ENCODE measurements at regions not wholly inside any gene's neighbourhood (a gene's known extent, or its start where the extent isn't known, plus 50 kb on each side); places are given as distances from the start of the nearest gene placed in this dataset.
A peak's percentile ranks its signal among the peaks of the same experiment; 100 is the strongest.

DNA sequence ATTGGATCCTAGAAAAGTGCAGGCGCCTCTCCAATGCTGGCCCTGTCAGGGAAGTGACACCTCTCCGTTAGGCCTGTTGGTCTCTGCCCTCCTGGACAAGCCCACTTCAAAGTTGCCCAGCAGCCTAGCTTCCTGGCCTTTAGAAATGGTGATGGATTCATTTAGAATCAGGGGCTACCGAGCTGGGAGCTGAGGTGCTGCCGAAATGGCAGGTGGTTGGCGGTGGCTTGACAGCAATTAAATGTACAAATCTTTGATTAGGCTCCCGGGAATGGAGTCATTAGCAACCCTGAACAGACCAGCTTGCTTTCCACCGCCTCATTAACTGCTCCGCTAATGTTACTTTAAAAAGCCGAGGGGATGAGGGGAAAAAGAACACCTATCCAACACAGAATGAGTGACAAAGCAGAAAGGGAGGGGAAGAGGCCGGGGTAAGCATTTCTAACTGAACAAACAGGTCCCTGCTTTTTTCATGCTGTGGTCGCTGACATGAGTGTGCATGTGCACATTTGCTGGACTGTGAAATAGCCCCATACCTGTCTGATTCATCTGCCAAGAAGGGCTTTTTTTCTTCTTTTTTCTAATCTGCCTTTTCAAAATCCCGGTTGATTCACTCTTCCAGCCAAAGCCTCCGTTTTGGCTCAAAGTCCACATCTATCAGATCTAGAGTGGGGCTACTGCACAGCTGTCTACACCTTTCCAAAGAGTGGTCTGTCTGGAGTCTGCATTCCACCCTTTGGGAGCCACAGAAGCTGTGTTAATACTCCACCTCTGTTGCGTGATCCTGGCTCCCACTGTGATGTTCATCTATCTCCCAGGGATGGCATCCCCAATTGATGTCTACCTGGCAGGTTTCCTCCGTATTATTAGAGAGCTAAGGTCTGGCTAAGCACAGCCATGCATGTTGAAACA is 431.9 kb downstream of the COG6 start:
- Histone ChIP-seq H3K27me3 (ENCODE audit: insufficient read depth) (no peaks in the 10 kb centered on the region), H3K27ac (ENCODE audit: low read depth) (no peak overlapping the region), H3K4me1 (ENCODE audit: insufficient read depth) (peaks cover 15% of the 10 kb centered on the region), H3K4me3 (no peak overlapping the region), H3K79me2 (replicated peaks; ENCODE audit: insufficient read depth) (no peaks in the 10 kb centered on the region), H3K9me2 (ENCODE audit: insufficient read depth) (peaks cover 5% of the 10 kb centered on the region; the same call in 1 of the 2 replicates), H4K20me1 (replicated peaks; ENCODE audit: insufficient read depth) (no peaks in the 10 kb centered on the region), H3F3A (replicated peaks; ENCODE audit: low read depth) (no peaks in the 10 kb centered on the region), H2AFZ (peak overlapping the region; percentile 83), H3K4me2 (peak overlapping the region; percentile 55; the same call in 1 of the 2 replicates), H3K36me3 (ENCODE audit: insufficient read depth) (no peaks in the 10 kb centered on the region)
- DNase-seq (ENCODE audit: low spot score) (peak; percentile 46), ATAC-seq (peak; percentile 79)
- no peaks in the 10 kb centered on the region; the same call in 2 of the 3 replicates for H3K9me3 Mint-ChIP-seq
- TF ChIP-seq NANOG (IDR thresholded peaks at IDR 0.05; ENCODE audit: borderline replicate concordance) = no peak
- no peak for TF ChIP-seq STAT1 (IDR thresholded peaks at IDR 0.05; ENCODE audit: unreplicated experiment)
- no peak for TF ChIP-seq EZH2 (IDR thresholded peaks at IDR 0.05; ENCODE audit: low read depth, unreplicated experiment)
- no peak for TF ChIP-seq POLR2AphosphoS5 (IDR thresholded peaks at IDR 0.05; ENCODE audit: low read depth)
- no peak for TF ChIP-seq JUNB (IDR thresholded peaks at IDR 0.05; ENCODE audit: unreplicated experiment)
- no peak for TF ChIP-seq ZNF331 (CRISPR knock-in tag; IDR thresholded peaks at IDR 0.05; ENCODE audit: low read depth)
- TF ChIP-seq, protein P1, sequence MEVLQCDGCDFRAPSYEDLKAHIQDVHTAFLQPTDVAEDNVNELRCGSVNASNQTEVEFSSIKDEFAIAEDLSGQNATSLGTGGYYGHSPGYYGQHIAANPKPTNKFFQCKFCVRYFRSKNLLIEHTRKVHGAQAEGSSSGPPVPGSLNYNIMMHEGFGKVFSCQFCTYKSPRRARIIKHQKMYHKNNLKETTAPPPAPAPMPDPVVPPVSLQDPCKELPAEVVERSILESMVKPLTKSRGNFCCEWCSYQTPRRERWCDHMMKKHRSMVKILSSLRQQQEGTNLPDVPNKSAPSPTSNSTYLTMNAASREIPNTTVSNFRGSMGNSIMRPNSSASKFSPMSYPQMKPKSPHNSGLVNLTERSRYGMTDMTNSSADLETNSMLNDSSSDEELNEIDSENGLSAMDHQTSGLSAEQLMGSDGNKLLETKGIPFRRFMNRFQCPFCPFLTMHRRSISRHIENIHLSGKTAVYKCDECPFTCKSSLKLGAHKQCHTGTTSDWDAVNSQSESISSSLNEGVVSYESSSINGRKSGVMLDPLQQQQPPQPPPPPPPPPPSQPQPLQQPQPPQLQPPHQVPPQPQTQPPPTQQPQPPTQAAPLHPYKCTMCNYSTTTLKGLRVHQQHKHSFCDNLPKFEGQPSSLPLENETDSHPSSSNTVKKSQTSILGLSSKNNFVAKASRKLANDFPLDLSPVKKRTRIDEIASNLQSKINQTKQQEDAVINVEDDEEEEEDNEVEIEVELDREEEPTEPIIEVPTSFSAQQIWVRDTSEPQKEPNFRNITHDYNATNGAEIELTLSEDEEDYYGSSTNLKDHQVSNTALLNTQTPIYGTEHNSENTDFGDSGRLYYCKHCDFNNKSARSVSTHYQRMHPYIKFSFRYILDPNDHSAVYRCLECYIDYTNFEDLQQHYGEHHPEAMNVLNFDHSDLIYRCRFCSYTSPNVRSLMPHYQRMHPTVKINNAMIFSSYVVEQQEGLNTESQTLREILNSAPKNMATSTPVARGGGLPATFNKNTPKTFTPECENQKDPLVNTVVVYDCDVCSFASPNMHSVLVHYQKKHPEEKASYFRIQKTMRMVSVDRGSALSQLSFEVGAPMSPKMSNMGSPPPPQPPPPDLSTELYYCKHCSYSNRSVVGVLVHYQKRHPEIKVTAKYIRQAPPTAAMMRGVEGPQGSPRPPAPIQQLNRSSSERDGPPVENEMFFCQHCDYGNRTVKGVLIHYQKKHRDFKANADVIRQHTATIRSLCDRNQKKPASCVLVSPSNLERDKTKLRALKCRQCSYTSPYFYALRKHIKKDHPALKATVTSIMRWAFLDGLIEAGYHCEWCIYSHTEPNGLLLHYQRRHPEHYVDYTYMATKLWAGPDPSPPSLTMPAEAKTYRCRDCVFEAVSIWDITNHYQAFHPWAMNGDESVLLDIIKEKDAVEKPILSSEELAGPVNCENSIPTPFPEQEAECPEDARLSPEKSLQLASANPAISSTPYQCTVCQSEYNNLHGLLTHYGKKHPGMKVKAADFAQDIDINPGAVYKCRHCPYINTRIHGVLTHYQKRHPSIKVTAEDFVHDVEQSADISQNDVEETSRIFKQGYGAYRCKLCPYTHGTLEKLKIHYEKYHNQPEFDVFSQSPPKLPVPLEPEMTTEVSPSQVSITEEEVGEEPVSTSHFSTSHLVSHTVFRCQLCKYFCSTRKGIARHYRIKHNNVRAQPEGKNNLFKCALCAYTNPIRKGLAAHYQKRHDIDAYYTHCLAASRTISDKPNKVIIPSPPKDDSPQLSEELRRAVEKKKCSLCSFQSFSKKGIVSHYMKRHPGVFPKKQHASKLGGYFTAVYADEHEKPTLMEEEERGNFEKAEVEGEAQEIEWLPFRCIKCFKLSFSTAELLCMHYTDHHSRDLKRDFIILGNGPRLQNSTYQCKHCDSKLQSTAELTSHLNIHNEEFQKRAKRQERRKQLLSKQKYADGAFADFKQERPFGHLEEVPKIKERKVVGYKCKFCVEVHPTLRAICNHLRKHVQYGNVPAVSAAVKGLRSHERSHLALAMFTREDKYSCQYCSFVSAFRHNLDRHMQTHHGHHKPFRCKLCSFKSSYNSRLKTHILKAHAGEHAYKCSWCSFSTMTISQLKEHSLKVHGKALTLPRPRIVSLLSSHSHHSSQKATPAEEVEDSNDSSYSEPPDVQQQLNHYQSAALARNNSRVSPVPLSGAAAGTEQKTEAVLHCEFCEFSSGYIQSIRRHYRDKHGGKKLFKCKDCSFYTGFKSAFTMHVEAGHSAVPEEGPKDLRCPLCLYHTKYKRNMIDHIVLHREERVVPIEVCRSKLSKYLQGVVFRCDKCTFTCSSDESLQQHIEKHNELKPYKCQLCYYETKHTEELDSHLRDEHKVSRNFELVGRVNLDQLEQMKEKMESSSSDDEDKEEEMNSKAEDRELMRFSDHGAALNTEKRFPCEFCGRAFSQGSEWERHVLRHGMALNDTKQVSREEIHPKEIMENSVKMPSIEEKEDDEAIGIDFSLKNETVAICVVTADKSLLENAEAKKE (CRISPR knock-in tag; IDR thresholded peaks at IDR 0.05) = no peak; the same call in 1 of the 2 replicates
- TF ChIP-seq, protein P2, sequence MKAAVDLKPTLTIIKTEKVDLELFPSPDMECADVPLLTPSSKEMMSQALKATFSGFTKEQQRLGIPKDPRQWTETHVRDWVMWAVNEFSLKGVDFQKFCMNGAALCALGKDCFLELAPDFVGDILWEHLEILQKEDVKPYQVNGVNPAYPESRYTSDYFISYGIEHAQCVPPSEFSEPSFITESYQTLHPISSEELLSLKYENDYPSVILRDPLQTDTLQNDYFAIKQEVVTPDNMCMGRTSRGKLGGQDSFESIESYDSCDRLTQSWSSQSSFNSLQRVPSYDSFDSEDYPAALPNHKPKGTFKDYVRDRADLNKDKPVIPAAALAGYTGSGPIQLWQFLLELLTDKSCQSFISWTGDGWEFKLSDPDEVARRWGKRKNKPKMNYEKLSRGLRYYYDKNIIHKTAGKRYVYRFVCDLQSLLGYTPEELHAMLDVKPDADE (IDR thresholded peaks at IDR 0.05) = no peak
- no peak for TF ChIP-seq CREB1 (CRISPR knock-in tag; IDR thresholded peaks at IDR 0.05; ENCODE audit: low read depth)
- no peak for TF ChIP-seq EZH2phosphoT487 (IDR thresholded peaks at IDR 0.05; ENCODE audit: unreplicated experiment)
- TF ChIP-seq, protein P3, sequence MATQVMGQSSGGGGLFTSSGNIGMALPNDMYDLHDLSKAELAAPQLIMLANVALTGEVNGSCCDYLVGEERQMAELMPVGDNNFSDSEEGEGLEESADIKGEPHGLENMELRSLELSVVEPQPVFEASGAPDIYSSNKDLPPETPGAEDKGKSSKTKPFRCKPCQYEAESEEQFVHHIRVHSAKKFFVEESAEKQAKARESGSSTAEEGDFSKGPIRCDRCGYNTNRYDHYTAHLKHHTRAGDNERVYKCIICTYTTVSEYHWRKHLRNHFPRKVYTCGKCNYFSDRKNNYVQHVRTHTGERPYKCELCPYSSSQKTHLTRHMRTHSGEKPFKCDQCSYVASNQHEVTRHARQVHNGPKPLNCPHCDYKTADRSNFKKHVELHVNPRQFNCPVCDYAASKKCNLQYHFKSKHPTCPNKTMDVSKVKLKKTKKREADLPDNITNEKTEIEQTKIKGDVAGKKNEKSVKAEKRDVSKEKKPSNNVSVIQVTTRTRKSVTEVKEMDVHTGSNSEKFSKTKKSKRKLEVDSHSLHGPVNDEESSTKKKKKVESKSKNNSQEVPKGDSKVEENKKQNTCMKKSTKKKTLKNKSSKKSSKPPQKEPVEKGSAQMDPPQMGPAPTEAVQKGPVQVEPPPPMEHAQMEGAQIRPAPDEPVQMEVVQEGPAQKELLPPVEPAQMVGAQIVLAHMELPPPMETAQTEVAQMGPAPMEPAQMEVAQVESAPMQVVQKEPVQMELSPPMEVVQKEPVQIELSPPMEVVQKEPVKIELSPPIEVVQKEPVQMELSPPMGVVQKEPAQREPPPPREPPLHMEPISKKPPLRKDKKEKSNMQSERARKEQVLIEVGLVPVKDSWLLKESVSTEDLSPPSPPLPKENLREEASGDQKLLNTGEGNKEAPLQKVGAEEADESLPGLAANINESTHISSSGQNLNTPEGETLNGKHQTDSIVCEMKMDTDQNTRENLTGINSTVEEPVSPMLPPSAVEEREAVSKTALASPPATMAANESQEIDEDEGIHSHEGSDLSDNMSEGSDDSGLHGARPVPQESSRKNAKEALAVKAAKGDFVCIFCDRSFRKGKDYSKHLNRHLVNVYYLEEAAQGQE (IDR thresholded peaks at IDR 0.05; ENCODE audit: unreplicated experiment) = no peak
- TF ChIP-seq, protein P4, sequence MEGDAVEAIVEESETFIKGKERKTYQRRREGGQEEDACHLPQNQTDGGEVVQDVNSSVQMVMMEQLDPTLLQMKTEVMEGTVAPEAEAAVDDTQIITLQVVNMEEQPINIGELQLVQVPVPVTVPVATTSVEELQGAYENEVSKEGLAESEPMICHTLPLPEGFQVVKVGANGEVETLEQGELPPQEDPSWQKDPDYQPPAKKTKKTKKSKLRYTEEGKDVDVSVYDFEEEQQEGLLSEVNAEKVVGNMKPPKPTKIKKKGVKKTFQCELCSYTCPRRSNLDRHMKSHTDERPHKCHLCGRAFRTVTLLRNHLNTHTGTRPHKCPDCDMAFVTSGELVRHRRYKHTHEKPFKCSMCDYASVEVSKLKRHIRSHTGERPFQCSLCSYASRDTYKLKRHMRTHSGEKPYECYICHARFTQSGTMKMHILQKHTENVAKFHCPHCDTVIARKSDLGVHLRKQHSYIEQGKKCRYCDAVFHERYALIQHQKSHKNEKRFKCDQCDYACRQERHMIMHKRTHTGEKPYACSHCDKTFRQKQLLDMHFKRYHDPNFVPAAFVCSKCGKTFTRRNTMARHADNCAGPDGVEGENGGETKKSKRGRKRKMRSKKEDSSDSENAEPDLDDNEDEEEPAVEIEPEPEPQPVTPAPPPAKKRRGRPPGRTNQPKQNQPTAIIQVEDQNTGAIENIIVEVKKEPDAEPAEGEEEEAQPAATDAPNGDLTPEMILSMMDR (conservative IDR thresholded peaks at IDR 0.05; ENCODE audit: low read depth in 2 of 2) = no peak
- TF ChIP-seq ZNF114 (CRISPR knock-in tag; IDR thresholded peaks at IDR 0.05) = no peak
- peak overlapping the region; percentile 25; the same call in 1 of the 3 replicates for H3K4me3 Mint-ChIP-seq
- H3K4me1 Mint-ChIP-seq = peaks cover 28% of the 10 kb centered on the region
- no peaks in the 10 kb centered on the region for H3K36me3 Mint-ChIP-seq (ENCODE audit: low read depth)
- no peak overlapping the region for H3K27ac Mint-ChIP-seq
- peaks cover 6% of the 10 kb centered on the region for H3K27me3 Mint-ChIP-seq (ENCODE audit: insufficient read depth, low read depth, poor library complexity)

All from GM23338 (cell line).